GM21529 (cell line): ENCODE measurements at regions not wholly inside any gene's neighbourhood (a gene's known extent, or its start where the extent isn't known, plus 50 kb on each side); places are given as distances from the start of the nearest gene placed in this dataset.

ENCODE experiments used
- ATAC-seq: cut with Tn5 transposase; IDR thresholded peaks from one replicate; pipeline ENCODE4 v1.9.1; 2021; ENCODE audit not compliant: unreplicated experiment

- no peak for ATAC-seq
Measured at GRCh38 chr2:67948057-67948456, 114.7 kb downstream of the C1D start.

- ATAC-seq = no peak
Measured at GRCh38 chr2:67948506-67948905, 114.3 kb downstream of the C1D start.

DNA sequence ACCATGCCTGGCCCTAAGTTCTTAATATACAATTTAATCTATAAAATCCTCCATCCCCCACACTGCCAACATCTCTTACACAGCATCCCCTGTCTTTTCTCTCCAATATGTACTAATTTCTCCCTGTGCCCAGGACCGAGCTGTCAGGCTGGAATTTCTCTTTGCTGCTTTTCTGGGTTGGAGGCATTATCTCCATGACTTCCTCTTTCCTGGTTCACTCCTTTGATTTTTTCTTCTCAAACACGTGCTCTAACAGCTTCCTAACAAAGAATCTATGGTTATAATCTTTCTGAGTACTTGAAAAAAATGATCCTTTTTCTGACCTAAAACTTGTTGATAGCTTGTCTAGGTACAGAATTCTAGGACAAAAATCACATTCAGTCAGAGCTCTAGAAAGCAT lies 112.8 kb downstream of the C1D start:
- ATAC-seq = no peak

DNA sequence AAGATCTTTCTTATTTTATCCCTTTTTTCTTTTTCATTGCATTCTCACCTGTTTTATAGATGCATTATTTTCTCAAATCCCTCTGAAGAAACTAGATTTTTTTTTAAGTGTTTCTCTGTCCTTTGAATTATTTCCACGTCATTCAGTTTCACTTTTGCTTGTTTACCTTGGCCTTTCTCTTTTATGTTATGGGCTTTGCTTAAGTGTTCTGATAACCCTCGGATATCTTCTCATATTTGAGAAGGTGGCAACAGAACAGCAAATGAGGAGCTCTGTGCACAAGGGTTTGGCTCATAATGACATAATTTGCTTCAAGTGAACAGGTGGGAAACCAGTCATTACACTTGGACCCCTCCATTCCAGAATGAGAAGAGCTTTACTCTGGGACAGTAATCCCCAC lies 111.9 kb downstream of the C1D start:
- ATAC-seq = no peak

GRCh38 chr2:67952066-67952465 lies 110.7 kb downstream of the C1D start:
- peak; percentile 67 for ATAC-seq

DNA sequence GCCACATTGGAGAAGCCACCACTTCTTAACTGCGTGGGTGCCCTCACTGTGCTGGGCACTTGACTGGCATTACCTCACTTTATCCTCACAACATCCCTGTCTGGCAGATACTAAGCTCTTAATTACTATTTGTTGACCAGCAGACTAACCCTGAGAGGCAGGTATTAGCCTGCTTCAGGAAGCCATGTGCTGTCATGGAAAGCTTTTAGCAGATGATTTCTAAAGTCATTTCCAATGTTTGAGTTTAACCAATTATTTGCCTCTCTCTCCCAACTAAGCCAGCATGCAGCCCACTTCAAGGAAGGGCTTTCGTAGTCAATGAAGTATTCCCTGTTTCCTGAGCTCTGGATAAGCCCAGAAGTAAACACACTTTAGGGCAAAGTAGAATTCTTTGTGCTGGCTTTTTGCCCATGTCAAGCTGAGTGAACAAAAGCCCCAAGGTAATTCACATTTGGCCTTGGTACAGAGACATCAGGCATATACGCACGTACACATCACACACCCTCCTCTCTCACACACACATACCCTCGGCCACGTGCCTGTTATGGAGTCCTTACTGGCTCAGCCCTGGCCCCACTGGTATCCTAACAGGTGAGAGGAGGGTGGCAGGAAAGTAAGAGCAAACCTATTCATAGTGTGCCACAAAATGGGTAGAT lies 108.6 kb downstream of the C1D start:
- ATAC-seq = no peak

GRCh38 chr2:67955748-67956603 lies 106.8 kb downstream of the C1D start:
- ATAC-seq = no peak

- ATAC-seq = no peak
Measured at GRCh38 chr2:67965246-67965645, 97.6 kb downstream of the C1D start.

DNA sequence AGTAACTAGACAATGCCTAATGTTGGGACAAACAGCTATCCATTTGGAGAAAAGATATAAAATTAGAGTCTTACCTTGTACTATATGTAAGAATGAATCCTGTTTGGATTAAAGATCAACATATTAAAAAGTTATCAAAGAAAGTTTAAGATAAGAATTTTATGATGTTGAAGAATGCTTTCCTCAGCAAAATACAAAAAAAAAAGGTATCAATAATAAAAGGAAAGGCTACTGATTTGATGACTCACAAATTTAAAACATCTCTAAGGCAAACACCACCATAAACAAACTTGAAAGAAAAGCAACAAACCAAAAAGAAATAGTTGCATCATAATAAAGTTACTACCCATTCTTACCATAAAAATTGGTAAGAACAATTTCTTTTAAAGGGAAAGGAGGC lies 92.7 kb downstream of the C1D start:
- no peak for ATAC-seq

DNA sequence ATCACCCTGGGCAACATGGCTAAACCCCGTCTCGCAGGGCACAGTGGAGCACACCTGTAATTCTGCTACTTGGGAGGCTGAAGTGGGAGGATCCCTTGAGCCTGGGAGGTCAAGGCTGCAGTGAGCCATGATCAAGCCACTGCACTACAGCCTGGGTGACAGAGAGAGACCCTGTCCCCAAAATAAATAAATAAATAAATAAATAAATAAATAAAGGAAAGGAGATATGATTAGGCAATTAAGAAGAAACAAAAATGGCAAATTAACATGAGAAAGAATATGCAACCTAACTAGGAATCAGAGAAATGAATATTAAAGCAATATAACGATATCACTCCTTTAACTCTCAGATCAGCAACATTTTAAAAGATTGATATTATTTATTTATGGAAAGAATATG lies 92.3 kb downstream of the C1D start:
- ATAC-seq = no peak

DNA sequence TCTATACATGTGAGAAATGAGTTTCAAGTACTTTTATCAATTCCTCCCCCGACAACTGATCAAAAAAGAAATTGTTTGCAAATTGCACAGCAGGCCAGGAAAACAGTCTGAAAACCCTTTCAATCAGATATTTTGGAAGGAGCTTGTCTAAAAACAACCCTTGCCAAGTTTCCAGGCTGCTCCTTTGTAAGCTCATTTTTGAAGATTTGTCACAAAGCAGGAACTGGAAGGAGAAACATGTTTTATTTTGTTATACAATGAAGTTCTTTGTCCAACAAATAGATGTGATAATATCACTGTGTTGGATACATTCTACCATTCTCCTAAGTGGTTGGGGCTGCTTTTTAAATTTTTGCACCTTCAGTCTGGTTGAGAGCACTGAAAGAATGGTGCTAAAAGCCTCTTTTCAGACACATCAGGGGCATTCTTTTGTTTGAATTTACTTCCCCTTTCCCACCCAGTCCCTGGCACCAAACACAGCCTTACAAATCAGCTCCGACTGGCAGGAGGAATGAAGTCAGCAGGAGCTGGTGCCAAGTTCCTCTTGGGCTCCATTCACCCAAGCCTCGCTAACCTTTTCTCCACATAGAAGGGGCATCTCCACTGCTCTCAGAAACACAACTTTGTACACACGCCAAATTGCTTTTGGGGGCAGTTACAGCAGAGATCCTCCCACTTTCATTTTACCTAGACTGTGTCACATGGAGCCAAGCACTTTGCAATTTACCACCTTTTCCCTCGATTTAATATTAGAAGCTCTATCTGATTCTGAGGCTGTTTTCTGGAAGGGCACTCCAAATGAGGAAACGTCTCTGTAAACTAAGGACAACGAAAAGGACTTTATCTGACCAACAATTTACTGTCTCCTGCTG lies 88.0 kb downstream of the C1D start:
- no peak for ATAC-seq

- ATAC-seq = no peak
Measured at GRCh38 chr2:67977464-67977863, 85.3 kb downstream of the C1D start.

- ATAC-seq = no peak
Measured at GRCh38 chr2:67982956-67983355, 79.8 kb downstream of the C1D start.

GRCh38 chr2:67984600-67984999 lies 78.2 kb downstream of the C1D start:
- ATAC-seq = no peak

DNA sequence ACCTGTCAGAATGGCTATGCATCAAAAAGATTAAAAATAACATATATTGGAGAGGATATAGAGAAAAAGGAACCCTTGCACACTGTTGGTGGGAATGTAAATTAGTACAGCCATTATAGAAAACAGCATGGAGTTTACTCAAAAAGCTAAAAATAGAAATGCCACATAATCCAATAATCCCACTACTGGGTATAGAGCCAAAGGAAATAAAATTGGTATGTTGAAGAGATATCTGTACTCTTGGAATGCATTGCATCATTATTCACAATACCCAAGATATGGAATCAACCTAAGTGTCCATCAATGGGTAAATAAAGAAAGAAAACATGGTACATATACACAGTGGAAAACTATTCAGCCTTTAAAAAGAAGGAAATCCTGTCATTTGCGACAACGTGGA lies 77.2 kb downstream of the C1D start:
- no peak for ATAC-seq

- ATAC-seq = no peak
Measured at GRCh38 chr2:67986258-67986657, 76.5 kb downstream of the C1D start.
